Common myeloid progenitor, CD34-positive (primary cell): ENCODE measurements at regions not wholly inside any gene's neighbourhood (a gene's known extent, or its start where the extent isn't known, plus 50 kb on each side); places are given as distances from the start of the nearest gene placed in this dataset.

ENCODE experiments used
- CTCF ChIA-PET: fragments of 350-600 bp; sonication (Branson Sonifier 250); formaldehyde crosslinking; loops from one replicate; lab custom pipeline; 2021; ENCODE audit warnings: antibody characterized with exemption; lab: Charles Lee
- POLR2A ChIA-PET: fragments of 350-600 bp; sonication (Branson Sonifier 250); formaldehyde crosslinking; loops from one replicate; lab custom pipeline; 2021; ENCODE audit warnings: antibody characterized with exemption; lab: Charles Lee
- DNase-seq, 3 donors: peaks; one replicate each; pipeline versions ENCODE4 v3.0.0 to v3.0.0-alpha.2; 2013
- H3K27ac ChIP-seq, 2 experiments: 1 replicate in 1 of 2; 2 replicates in 1 of 2; pipeline ENCODE4 v1.7.0; 2013; ENCODE audit warnings: inconsistent platforms in 2 of 2, low read length in 2 of 2, mild to moderate bottlenecking in 2 of 2, low read depth in 1 of 2, moderate library complexity in 1 of 2; ENCODE audit not compliant: severe bottlenecking in 2 of 2, insufficient read depth in 1 of 2, poor library complexity in 1 of 2
- H3K27me3 ChIP-seq, 5 experiments: replicated peaks in 2 of 5; 1 replicate in 3 of 5; 2 replicates in 2 of 5; pipeline versions ENCODE4 v1.6.1 to v1.7.0; 2013; ENCODE audit warnings: low read length in 4 of 5, mild to moderate bottlenecking in 2 of 5, moderate library complexity in 2 of 5, inconsistent platforms in 1 of 5; ENCODE audit not compliant: insufficient read depth in 5 of 5, control insufficient read depth in 4 of 5
- H3K36me3 ChIP-seq, 4 experiments: 1 replicate in 2 of 4; 2 replicates in 2 of 4; pipeline versions ENCODE4 v1.6.1 to v1.7.0; 2013; ENCODE audit warnings: low read length in 3 of 4, control low read depth in 1 of 4, mild to moderate bottlenecking in 1 of 4; ENCODE audit not compliant: control insufficient read depth in 4 of 4, insufficient read depth in 4 of 4
- H3K4me1 ChIP-seq, 4 experiments: 1 replicate in 3 of 4; 2 replicates in 1 of 4; pipeline versions ENCODE4 v1.6.1 to v1.7.1; 2013; ENCODE audit warnings: low read length in 3 of 4, mild to moderate bottlenecking in 3 of 4, control low read depth in 1 of 4, inconsistent platforms in 1 of 4, moderate library complexity in 1 of 4; ENCODE audit not compliant: control insufficient read depth in 4 of 4, insufficient read depth in 4 of 4; ENCODE audit errors: control extremely low read depth in 1 of 4
- H3K4me3 ChIP-seq, 7 experiments: 1 replicate in 4 of 7; 2 replicates in 3 of 7; pipeline versions ENCODE4 v1.5.1 to v1.7.0; 2013; ENCODE audit warnings: mild to moderate bottlenecking in 7 of 7, low read length in 6 of 7, moderate library complexity in 6 of 7, inconsistent platforms in 2 of 7, low read depth in 2 of 7, control low read depth in 1 of 7; ENCODE audit not compliant: insufficient read depth in 4 of 7, control insufficient read depth in 1 of 7; ENCODE audit errors: extremely low read depth in 1 of 7
- H3K9me3 ChIP-seq, 5 experiments: 1 replicate in 4 of 5; 2 replicates in 1 of 5; pipeline versions ENCODE4 v1.6.1 to v1.7.1; 2013; ENCODE audit warnings: low read length in 4 of 5, mild to moderate bottlenecking in 2 of 5, inconsistent platforms in 1 of 5, low read depth in 1 of 5, moderate library complexity in 1 of 5; ENCODE audit not compliant: control insufficient read depth in 4 of 5, insufficient read depth in 2 of 5; ENCODE audit errors: control extremely low read depth in 1 of 5
- WGBS: methylation state at CpG from one replicate; pipeline ENCODE4 v1.1.5; 2013; ENCODE audit not compliant: insufficient coverage; 5-methylcytosine and 5-hydroxymethylcytosine counted together

- 89% methylated on average over 7 of the region's 7 CpGs for WGBS
- no peak overlapping the region for H3K27ac ChIP-seq
- POLR2A ChIA-PET, result interaction anchor here (0.6 to 1.8 kb wide), 7 partner anchors 9 to 159 kb away, joined by 3 to 9 read pairs (median 4); partner anchors contain the start of gene ID2
- CTCF ChIA-PET, result interaction anchor here (0.8 to 2.3 kb wide), 9 partner anchors 8 to 160 kb away, joined by 3 to 16 read pairs (median 5); no protein-coding TSS in a partner anchor
- peaks cover 3 to 73% (median 49%) of the 10 kb centered on the region in 4 experiments for H3K4me1 ChIP-seq
- no peaks in the 10 kb centered on the region for H3K36me3 ChIP-seq
- no peaks in the 10 kb centered on the region for H3K9me3 ChIP-seq
- peak overlapping the region in 3 of 7 experiments; percentile 15 to 29 (median 28) for H3K4me3 ChIP-seq
- DNase-seq, result no peak
- H3K27me3 ChIP-seq, result no peaks in the 10 kb centered on the region
These were observed 156.6 kb upstream of the ID2 start for GRCh38 chr2:8525236-8525581.

GRCh38 chr2:8525582-8526402 lies 156.1 kb upstream of the ID2 start:
- Histone ChIP-seq H3K4me1 (peaks cover 3 to 68% (median 45%) of the 10 kb centered on the region in 4 experiments), H3K4me3 (peak overlapping the region in 4 of 7 experiments; percentile 15 to 29 (median 24)), H3K27me3 (no peaks in the 10 kb centered on the region), H3K36me3 (no peaks in the 10 kb centered on the region), H3K9me3 (peaks cover 0 to 2% (median 0%) of the 10 kb centered on the region in 5 experiments), H3K27ac (peak overlapping the region in 1 of 2 experiments; percentile 45)
- ChIA-PET POLR2A (interaction anchor here (0.6 to 1.8 kb wide), 7 partner anchors 9 to 159 kb away, joined by 3 to 9 read pairs (median 4); partner anchors contain the start of gene ID2), CTCF (interaction anchor here (0.8 to 2.3 kb wide), 10 partner anchors 9 to 159 kb away, joined by 3 to 16 read pairs (median 5); no protein-coding TSS in a partner anchor)
- 12% methylated on average over 12 of the region's 14 CpGs for WGBS
- DNase-seq, result peak; percentile 73 to 85 (median 83)

GRCh38 chr2:8526403-8526696 lies 155.5 kb upstream of the ID2 start:
- H3K27me3 ChIP-seq, result no peaks in the 10 kb centered on the region
- ChIA-PET POLR2A (interaction anchor here (1.0 to 1.8 kb wide), 6 partner anchors 8 to 158 kb away, joined by 3 to 9 read pairs (median 5); no protein-coding TSS in a partner anchor), CTCF (interaction anchor here (1.1 to 2.3 kb wide), 7 partner anchors 8 to 156 kb away, joined by 3 to 16 read pairs (median 5); no protein-coding TSS in a partner anchor)
- no CpG with 5 or more reads among the region's 3 CpGs for WGBS
- H3K27ac ChIP-seq, result no peak overlapping the region
- DNase-seq, result no peak
- H3K4me3 ChIP-seq, result no peak overlapping the region
- H3K36me3 ChIP-seq, result no peaks in the 10 kb centered on the region
- peaks cover 0 to 7% (median 2%) of the 10 kb centered on the region in 5 experiments for H3K9me3 ChIP-seq
- H3K4me1 ChIP-seq, result peaks cover 3 to 62% (median 40%) of the 10 kb centered on the region in 4 experiments

- ChIA-PET CTCF (no interaction called here), POLR2A (interaction anchor here (0.7 kb wide), 1 partner anchor 16 kb away, joined by 3 read pairs; no protein-coding TSS in a partner anchor)
- peaks cover 0 to 55% (median 35%) of the 10 kb centered on the region in 4 experiments for H3K4me1 ChIP-seq
- peaks cover 0 to 12% (median 2%) of the 10 kb centered on the region in 5 experiments for H3K9me3 ChIP-seq
- no peak overlapping the region for H3K27ac ChIP-seq
- no peak for DNase-seq
- H3K36me3 ChIP-seq, result no peaks in the 10 kb centered on the region
- H3K4me3 ChIP-seq, result no peak overlapping the region
- 95% methylated on average over 4 of the region's 4 CpGs for WGBS
- H3K27me3 ChIP-seq, result no peaks in the 10 kb centered on the region
These were observed 154.8 kb upstream of the ID2 start for GRCh38 chr2:8527031-8527430.

GRCh38 chr2:8527676-8528075 lies 154.2 kb upstream of the ID2 start:
- H3K4me1 ChIP-seq, result peaks cover 0 to 49% (median 28%) of the 10 kb centered on the region in 4 experiments
- POLR2A ChIA-PET, result interaction anchor here (0.7 kb wide), 1 partner anchor 16 kb away, joined by 3 read pairs; no protein-coding TSS in a partner anchor
- DNase-seq, result no peak
- no peak overlapping the region for H3K27ac ChIP-seq
- no peak overlapping the region for H3K4me3 ChIP-seq
- CTCF ChIA-PET, result interaction anchor here (2.6 kb wide), 1 partner anchor 17 kb away, joined by 10 read pairs; no protein-coding TSS in a partner anchor
- peaks cover 0 to 14% (median 2%) of the 10 kb centered on the region in 5 experiments for H3K9me3 ChIP-seq
- H3K27me3 ChIP-seq, result no peaks in the 10 kb centered on the region
- no CpG with 5 or more reads among the region's 4 CpGs for WGBS
- H3K36me3 ChIP-seq, result no peaks in the 10 kb centered on the region

GRCh38 chr2:8528863-8529262 lies 153.0 kb upstream of the ID2 start:
- ChIA-PET POLR2A (no interaction called here), CTCF (interaction anchor here (0.7 to 2.6 kb wide), 3 partner anchors 8 to 16 kb away, joined by 3 to 10 read pairs (median 4); no protein-coding TSS in a partner anchor)
- H3K27me3 ChIP-seq, result no peaks in the 10 kb centered on the region
- H3K4me3 ChIP-seq, result no peak overlapping the region
- 86% methylated on average over 1 of the region's 3 CpGs for WGBS
- H3K4me1 ChIP-seq, result peaks cover 0 to 40% (median 20%) of the 10 kb centered on the region in 4 experiments
- H3K27ac ChIP-seq, result no peak overlapping the region
- H3K9me3 ChIP-seq, result peaks cover 0 to 18% (median 2%) of the 10 kb centered on the region in 5 experiments
- DNase-seq, result no peak
- no peaks in the 10 kb centered on the region for H3K36me3 ChIP-seq
